Common myeloid progenitor, CD34-positive (primary cell): ENCODE measurements at regions not wholly inside any gene's neighbourhood (a gene's known extent, or its start where the extent isn't known, plus 50 kb on each side); places are given as distances from the start of the nearest gene placed in this dataset.
"Not testable (repeated sequence)": the region's sequence is repeated elsewhere in the genome, so short reads cannot be mapped to it uniquely, and the experiment has no call there.

Experiments
- CTCF ChIA-PET: fragments of 350-600 bp; sonication (Branson Sonifier 250); formaldehyde crosslinking; loops from one replicate; lab custom pipeline; 2021; ENCODE audit warnings: antibody characterized with exemption; lab: Charles Lee
- POLR2A ChIA-PET: fragments of 350-600 bp; sonication (Branson Sonifier 250); formaldehyde crosslinking; loops from one replicate; lab custom pipeline; 2021; ENCODE audit warnings: antibody characterized with exemption; lab: Charles Lee
- DNase-seq, 3 donors: peaks; one replicate each; pipeline versions ENCODE4 v3.0.0 to v3.0.0-alpha.2; 2013
- H3K27ac ChIP-seq, 2 experiments: 1 replicate in 1 of 2; 2 replicates in 1 of 2; pipeline ENCODE4 v1.7.0; 2013; ENCODE audit warnings: inconsistent platforms in 2 of 2, low read length in 2 of 2, mild to moderate bottlenecking in 2 of 2, low read depth in 1 of 2, moderate library complexity in 1 of 2; ENCODE audit not compliant: severe bottlenecking in 2 of 2, insufficient read depth in 1 of 2, poor library complexity in 1 of 2
- H3K27me3 ChIP-seq, 5 experiments: replicated peaks in 2 of 5; 1 replicate in 3 of 5; 2 replicates in 2 of 5; pipeline versions ENCODE4 v1.6.1 to v1.7.0; 2013; ENCODE audit warnings: low read length in 4 of 5, mild to moderate bottlenecking in 2 of 5, moderate library complexity in 2 of 5, inconsistent platforms in 1 of 5; ENCODE audit not compliant: insufficient read depth in 5 of 5, control insufficient read depth in 4 of 5
- H3K36me3 ChIP-seq, 4 experiments: 1 replicate in 2 of 4; 2 replicates in 2 of 4; pipeline versions ENCODE4 v1.6.1 to v1.7.0; 2013; ENCODE audit warnings: low read length in 3 of 4, control low read depth in 1 of 4, mild to moderate bottlenecking in 1 of 4; ENCODE audit not compliant: control insufficient read depth in 4 of 4, insufficient read depth in 4 of 4
- H3K4me1 ChIP-seq, 4 experiments: 1 replicate in 3 of 4; 2 replicates in 1 of 4; pipeline versions ENCODE4 v1.6.1 to v1.7.1; 2013; ENCODE audit warnings: low read length in 3 of 4, mild to moderate bottlenecking in 3 of 4, control low read depth in 1 of 4, inconsistent platforms in 1 of 4, moderate library complexity in 1 of 4; ENCODE audit not compliant: control insufficient read depth in 4 of 4, insufficient read depth in 4 of 4; ENCODE audit errors: control extremely low read depth in 1 of 4
- H3K4me3 ChIP-seq, 7 experiments: 1 replicate in 4 of 7; 2 replicates in 3 of 7; pipeline versions ENCODE4 v1.5.1 to v1.7.0; 2013; ENCODE audit warnings: mild to moderate bottlenecking in 7 of 7, low read length in 6 of 7, moderate library complexity in 6 of 7, inconsistent platforms in 2 of 7, low read depth in 2 of 7, control low read depth in 1 of 7; ENCODE audit not compliant: insufficient read depth in 4 of 7, control insufficient read depth in 1 of 7; ENCODE audit errors: extremely low read depth in 1 of 7
- H3K9me3 ChIP-seq, 5 experiments: 1 replicate in 4 of 5; 2 replicates in 1 of 5; pipeline versions ENCODE4 v1.6.1 to v1.7.1; 2013; ENCODE audit warnings: low read length in 4 of 5, mild to moderate bottlenecking in 2 of 5, inconsistent platforms in 1 of 5, low read depth in 1 of 5, moderate library complexity in 1 of 5; ENCODE audit not compliant: control insufficient read depth in 4 of 5, insufficient read depth in 2 of 5; ENCODE audit errors: control extremely low read depth in 1 of 5
- WGBS: methylation state at CpG from one replicate; pipeline ENCODE4 v1.1.5; 2013; ENCODE audit not compliant: insufficient coverage; 5-methylcytosine and 5-hydroxymethylcytosine counted together

DNA sequence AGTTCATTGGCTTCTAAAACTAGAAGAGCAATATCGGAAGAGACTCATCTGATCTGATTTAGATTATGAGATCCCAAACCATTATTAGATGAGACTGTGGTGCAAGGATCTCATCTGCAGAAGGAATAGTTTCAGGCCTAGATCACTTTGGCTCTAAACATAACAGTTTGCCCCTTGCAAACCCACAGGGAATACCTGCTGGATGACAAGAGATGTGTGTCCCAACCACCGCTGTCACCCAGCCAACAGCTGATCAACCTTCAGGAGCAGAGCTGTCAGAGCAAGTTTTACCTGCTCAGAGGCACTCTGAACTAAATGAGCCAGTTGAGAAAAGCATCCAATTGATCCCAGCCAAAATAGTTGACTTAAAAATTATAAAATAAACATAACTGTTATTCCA lies 64.0 kb upstream of the ST3GAL6 start:
- ChIA-PET CTCF (interaction anchor here (0.9 to 1.3 kb wide), 3 partner anchors 8 to 115 kb away, joined by 3 to 4 read pairs (median 3); no protein-coding TSS in a partner anchor), POLR2A (no interaction called here)
- H3K36me3 ChIP-seq, result no peaks in the 10 kb centered on the region
- peaks cover 0 to 4% (median under 1%) of the 10 kb centered on the region in 4 experiments for H3K4me1 ChIP-seq
- 90% methylated on average over 1 of the region's 2 CpGs for WGBS
- no peak overlapping the region for H3K27ac ChIP-seq
- H3K4me3 ChIP-seq, result no peak overlapping the region
- no peak for DNase-seq
- H3K9me3 ChIP-seq, result no peaks in the 10 kb centered on the region
- H3K27me3 ChIP-seq, result no peaks in the 10 kb centered on the region

DNA sequence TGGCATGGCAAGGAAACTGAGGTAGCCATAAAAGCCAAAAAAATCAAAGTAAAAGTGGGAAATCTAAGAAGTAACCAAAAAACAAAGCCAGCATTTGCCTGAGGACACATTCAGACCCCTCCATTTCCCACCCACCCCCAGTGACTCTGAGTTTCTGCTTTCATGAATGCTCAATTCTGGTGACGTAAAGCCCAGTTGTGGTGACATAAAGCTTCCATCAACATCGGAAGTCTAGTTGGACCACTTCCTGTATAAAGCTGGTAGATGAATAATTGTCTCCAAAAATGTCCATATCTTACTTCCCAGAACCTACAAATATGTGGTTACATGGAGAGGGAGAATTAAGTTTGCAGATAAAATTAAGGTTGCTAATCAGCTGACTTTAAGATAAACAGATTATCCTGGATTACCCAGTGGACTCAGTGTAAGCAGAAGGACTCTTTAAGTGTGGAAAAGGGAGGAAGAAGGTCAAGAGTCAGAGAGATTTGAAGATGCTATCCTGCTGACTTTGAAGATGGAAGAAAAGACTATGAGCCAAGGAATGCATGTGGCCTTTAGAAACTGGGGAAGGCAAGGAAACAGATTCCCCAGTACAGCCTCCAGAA lies 62.0 kb upstream of the ST3GAL6 start:
- Histone ChIP-seq H3K4me3 (no peak overlapping the region), H3K9me3 (no peaks in the 10 kb centered on the region), H3K4me1 (peaks cover 0 to 4% (median under 1%) of the 10 kb centered on the region in 4 experiments), H3K27ac (no peak overlapping the region), H3K27me3 (no peaks in the 10 kb centered on the region), H3K36me3 (no peaks in the 10 kb centered on the region)
- ChIA-PET POLR2A (no interaction called here), CTCF (interaction anchor here (1.5 kb wide), 1 partner anchor 10 kb away, joined by 4 read pairs; no protein-coding TSS in a partner anchor)
- peak; percentile 25 to 64 (median 57) for DNase-seq
- no CpG with 5 or more reads among the region's 2 CpGs for WGBS

DNA sequence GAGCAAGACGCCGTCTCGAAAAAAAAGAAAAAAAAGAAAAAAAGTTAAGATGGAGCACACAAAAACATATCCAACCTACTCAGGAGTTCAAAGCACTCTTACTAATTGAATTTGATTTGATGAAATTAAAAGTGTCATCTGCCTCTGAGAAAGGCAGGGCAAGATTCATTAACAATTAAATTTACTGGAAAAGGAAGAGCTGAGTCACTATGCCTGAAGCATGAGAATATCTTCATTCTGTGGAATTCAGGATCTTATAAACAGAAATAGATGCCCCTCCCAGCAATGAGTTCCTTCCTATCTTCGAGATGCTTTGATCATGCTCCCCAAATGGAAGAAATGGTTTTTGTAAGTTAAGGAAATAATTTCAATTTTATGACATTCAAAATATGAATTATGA lies 61.0 kb upstream of the ST3GAL6 start:
- ChIA-PET POLR2A (no interaction called here), CTCF (no interaction called here)
- no peaks in the 10 kb centered on the region for H3K36me3 ChIP-seq
- H3K4me3 ChIP-seq, result no peak overlapping the region
- no CpG with 5 or more reads among the region's 4 CpGs for WGBS
- no peaks in the 10 kb centered on the region for H3K9me3 ChIP-seq
- no peak overlapping the region for H3K27ac ChIP-seq
- no peak for DNase-seq
- peaks cover 0 to 4% (median under 1%) of the 10 kb centered on the region in 4 experiments for H3K4me1 ChIP-seq
- H3K27me3 ChIP-seq, result no peaks in the 10 kb centered on the region

DNA sequence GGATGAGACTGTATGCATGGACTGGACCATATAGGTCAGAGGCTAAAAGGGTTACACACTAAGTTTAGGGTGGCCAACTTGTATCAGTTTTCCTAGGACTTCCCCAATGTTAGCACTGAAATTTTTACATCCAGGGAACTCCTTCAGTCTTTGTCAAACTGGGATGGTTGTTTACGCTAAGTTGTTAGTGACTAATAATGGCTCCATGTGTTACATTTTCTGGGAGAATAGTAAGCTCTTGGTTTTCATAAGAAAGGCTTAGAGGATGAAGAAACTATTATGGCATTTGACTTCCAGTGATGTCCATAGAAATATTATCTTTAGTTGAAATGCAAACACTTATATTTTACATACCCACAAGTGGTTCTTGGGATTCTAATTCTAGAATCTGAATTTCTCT lies 57.9 kb upstream of the ST3GAL6 start:
- CTCF ChIA-PET, result interaction anchor here (0.9 kb wide), 1 partner anchor 21 kb away, joined by 4 read pairs; no protein-coding TSS in a partner anchor
- Histone ChIP-seq H3K27me3 (no peaks in the 10 kb centered on the region), H3K4me3 (no peak overlapping the region), H3K36me3 (no peaks in the 10 kb centered on the region), H3K9me3 (no peaks in the 10 kb centered on the region), H3K4me1 (peaks cover 0 to 7% (median under 1%) of the 10 kb centered on the region in 4 experiments), H3K27ac (no peak overlapping the region)
- no CpG with 5 or more reads among the region's 1 CpG for WGBS
- POLR2A ChIA-PET, result no interaction called here
- no peak for DNase-seq

GRCh38 chr3:98705694-98706093 lies 57.4 kb upstream of the ST3GAL6 start:
- Histone ChIP-seq H3K27ac (no peak overlapping the region), H3K4me1 (peaks cover 0 to 7% (median under 1%) of the 10 kb centered on the region in 4 experiments), H3K27me3 (no peaks in the 10 kb centered on the region), H3K9me3 (no peaks in the 10 kb centered on the region), H3K4me3 (no peak overlapping the region), H3K36me3 (no peaks in the 10 kb centered on the region)
- no CpG with 5 or more reads among the region's 1 CpG for WGBS
- DNase-seq, result no peak
- ChIA-PET CTCF (interaction anchor here (0.9 kb wide), 1 partner anchor 21 kb away, joined by 4 read pairs; no protein-coding TSS in a partner anchor), POLR2A (no interaction called here)

DNA sequence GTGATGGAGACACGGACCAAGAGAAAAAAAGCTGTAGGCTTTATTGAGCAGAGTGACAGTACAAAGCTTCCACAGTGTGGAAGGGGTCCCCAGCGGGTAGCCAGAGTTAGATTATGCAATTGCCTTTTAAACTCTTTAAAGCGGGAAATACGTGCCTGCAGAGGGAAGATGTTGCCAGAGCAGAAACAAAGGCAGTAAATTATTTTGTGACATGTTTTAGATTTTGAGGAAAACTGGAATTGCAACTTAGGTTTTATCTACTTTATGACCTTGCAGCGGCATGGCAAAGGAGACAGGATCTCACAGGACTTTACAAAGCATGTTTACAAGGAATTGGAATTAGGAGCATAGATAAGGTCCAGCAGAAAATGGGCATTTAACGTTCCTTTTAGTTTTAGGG lies 54.5 kb upstream of the ST3GAL6 start:
- POLR2A ChIA-PET, H3K9me3 ChIP-seq, H3K4me1 ChIP-seq, DNase-seq, H3K4me3 ChIP-seq, H3K36me3 ChIP-seq, H3K27me3 ChIP-seq, CTCF ChIA-PET, H3K27ac ChIP-seq: not testable (repeated sequence)
- 95% methylated on average over 4 of the region's 6 CpGs for WGBS

DNA sequence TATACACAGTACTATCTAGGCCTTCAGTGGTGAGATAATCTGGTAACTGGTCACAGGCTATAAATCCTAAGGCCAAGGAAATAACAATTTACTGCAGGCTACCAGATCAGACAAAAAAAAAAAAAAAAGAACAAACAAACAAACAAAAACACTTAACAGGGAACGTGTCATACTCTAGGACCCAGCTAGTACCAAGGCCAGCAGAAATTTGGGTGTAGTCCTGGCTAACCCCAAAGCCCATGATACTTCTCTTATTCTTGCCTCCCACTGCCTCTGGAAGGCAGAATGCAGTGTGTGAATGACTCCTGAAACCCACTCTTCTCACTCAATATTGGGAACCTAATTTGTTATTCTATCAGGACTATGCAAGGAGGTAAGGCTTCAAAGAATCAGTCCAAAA lies 53.7 kb upstream of the ST3GAL6 start:
- 88% methylated on average over 1 of the region's 1 CpG for WGBS
- Histone ChIP-seq H3K9me3 (no peaks in the 10 kb centered on the region), H3K27me3 (no peaks in the 10 kb centered on the region), H3K4me3 (no peak overlapping the region), H3K4me1 (peaks cover 0 to 3% (median 0%) of the 10 kb centered on the region in 4 experiments), H3K36me3 (no peaks in the 10 kb centered on the region), H3K27ac (no peak overlapping the region)
- POLR2A ChIA-PET, result no interaction called here
- CTCF ChIA-PET, result interaction anchor here (1.1 kb wide), 1 partner anchor 107 kb away, joined by 4 read pairs; no protein-coding TSS in a partner anchor
- DNase-seq, result no peak
